Kidney (tissue), 13 donors: ENCODE measurements at regions not wholly inside any gene's neighbourhood (a gene's known extent, or its start where the extent isn't known, plus 50 kb on each side); places are given as distances from the start of the nearest gene placed in this dataset.

Source experiments
- DNase-seq, 5 donors: peaks; one replicate each; pipeline ENCODE4 v3.0.0-alpha.2; 2013 to 2020
- FAIRE-seq: peaks from 2 replicates; lab custom pipeline; 2012; peaks lifted over from hg19 to GRCh38; lab: Jason Lieb, UNC
- H3K27ac ChIP-seq, 2 donors: one replicate each; pipeline ENCODE4 v1.7.0; 2013; ENCODE audit warnings: low read depth in 2 of 2, low read length in 2 of 2, inconsistent platforms in 1 of 2
- H3K27me3 ChIP-seq: one replicate; pipeline ENCODE4 v1.7.1; 2013; ENCODE audit warnings: low read length, inconsistent platforms; ENCODE audit not compliant: control insufficient read depth, insufficient read depth
- H3K36me3 ChIP-seq, 3 donors: one replicate each; pipeline versions ENCODE4 v1.7.0 to v1.7.1; 2013; ENCODE audit warnings: low read length in 3 of 3, control low read depth in 1 of 3, inconsistent platforms in 1 of 3; ENCODE audit not compliant: insufficient read depth in 3 of 3, control insufficient read depth in 2 of 3
- H3K4me1 ChIP-seq, 3 donors: one replicate each; pipeline versions ENCODE4 v1.7.0 to v1.7.1; 2013; ENCODE audit warnings: low read length in 3 of 3, inconsistent platforms in 1 of 3, low read depth in 1 of 3; ENCODE audit not compliant: control insufficient read depth in 2 of 3, insufficient read depth in 2 of 3
- H3K4me3 ChIP-seq, 3 donors: one replicate each; pipeline versions ENCODE4 v1.7.0 to v1.8.1; 2013; ENCODE audit warnings: low read length in 3 of 3, control low read depth in 1 of 3, inconsistent platforms in 1 of 3
- H3K9ac ChIP-seq, 3 donors: one replicate each; pipeline versions ENCODE4 v1.7.0 to v1.7.1; 2013; ENCODE audit warnings: low read length in 3 of 3, control low read depth in 1 of 3, inconsistent platforms in 1 of 3
- H3K9me3 ChIP-seq, 3 donors: one replicate each; pipeline versions ENCODE4 v1.7.0 to v1.7.1; 2013; ENCODE audit warnings: low read length in 3 of 3, control low read depth in 1 of 3, inconsistent platforms in 1 of 3; ENCODE audit not compliant: control insufficient read depth in 2 of 3, insufficient read depth in 1 of 3
- CTCF ChIP-seq: IDR thresholded peaks from 3 replicates; pipeline ENCODE4 v1.5.1; 2012; ENCODE audit warnings: mild to moderate bottlenecking, moderate library complexity, borderline replicate concordance; ENCODE audit not compliant: insufficient read depth; ENCODE audit errors: extremely low read depth
- intact Hi-C: fragments of 100-400 bp; cut with DNase I; formaldehyde crosslinking; loops from one replicate; pipeline ENCODE4 v1.11.1; 2022
- donor health status: control.
- donor health status: control.
- donor health status: control.
- donor health status: control.
- donor health status: control.
- donor health status: DM: yes; HTN: yes; CAD: no.
- donor health status: Normal renal cell carcinoma (clear cell type).

DNA sequence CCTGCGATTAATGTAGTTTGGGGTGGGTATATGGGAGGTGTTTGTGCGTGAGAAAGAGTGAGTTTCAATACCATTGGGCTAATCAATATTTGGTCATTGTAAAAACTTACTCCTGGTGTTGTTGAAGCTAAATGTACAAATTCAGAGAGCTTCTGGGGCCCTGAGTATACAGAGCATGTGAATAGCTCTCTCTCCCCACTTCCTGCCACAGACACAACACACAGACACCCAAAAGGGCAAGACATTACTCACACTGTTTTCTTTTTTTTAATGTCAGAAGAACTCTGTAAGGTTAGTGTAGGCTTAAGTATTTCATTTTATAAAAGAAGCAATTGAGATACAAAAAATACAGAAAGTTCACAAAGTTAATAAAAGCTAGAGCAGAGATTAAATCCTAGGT lies 151.3 kb upstream of the KCNIP4 start:
- Histone ChIP-seq H3K4me3 (no peak overlapping the region), H3K4me1 (no peaks in the 10 kb centered on the region), H3K9ac (no peak overlapping the region), H3K36me3 (no peaks in the 10 kb centered on the region), H3K27me3 (no peaks in the 10 kb centered on the region), H3K27ac (no peak overlapping the region), H3K9me3 (no peaks in the 10 kb centered on the region)
- intact Hi-C loops = no loop called here
- FAIRE-seq (no peak), DNase-seq (no peak)
- TF ChIP-seq CTCF = no peak

DNA sequence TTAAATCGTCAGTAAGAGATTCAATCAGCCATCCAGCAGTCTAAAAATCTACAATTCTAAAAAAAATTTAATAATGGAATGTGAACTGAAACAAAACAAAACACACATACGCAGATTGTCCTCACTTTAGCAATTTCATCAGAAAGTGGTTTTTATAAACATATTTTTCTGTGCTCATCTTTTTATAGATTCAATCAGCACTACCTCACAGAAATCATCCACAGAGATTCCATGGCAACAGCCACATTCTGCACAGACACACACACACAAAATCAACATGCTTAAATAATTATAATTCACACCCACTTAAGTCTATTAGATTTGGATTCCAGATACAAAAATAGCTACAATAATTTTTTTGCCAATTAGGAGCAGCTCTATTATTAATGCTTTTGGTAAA lies 149.0 kb upstream of the KCNIP4 start:
- H3K9me3 ChIP-seq = no peaks in the 10 kb centered on the region
- no peak overlapping the region for H3K4me3 ChIP-seq
- no peak overlapping the region for H3K27ac ChIP-seq
- no peak overlapping the region for H3K9ac ChIP-seq
- no peaks in the 10 kb centered on the region for H3K4me1 ChIP-seq
- FAIRE-seq = no peak
- H3K36me3 ChIP-seq = no peaks in the 10 kb centered on the region
- DNase-seq = no peak
- TF ChIP-seq CTCF = no peak
- intact Hi-C loops = no loop called here
- no peaks in the 10 kb centered on the region for H3K27me3 ChIP-seq

DNA sequence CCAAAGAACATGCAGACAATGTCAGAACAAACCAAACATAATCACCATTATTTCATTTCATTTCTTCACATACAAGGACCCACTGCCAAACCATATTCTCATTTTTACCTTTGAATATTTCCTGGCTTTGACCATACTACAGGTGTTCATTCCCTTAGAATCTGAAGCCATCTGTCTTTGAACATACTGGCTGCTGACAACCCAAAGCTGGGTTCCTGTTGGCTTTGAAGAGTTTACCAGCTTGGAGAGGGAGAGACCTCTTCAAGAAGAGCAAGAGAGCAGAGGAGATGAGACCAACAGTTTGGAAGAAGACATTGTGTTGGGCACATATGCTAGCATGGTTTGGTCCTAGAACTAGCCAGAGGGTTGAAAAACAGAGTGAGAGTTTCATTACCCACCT lies 145.6 kb upstream of the KCNIP4 start:
- Histone ChIP-seq H3K36me3 (no peaks in the 10 kb centered on the region), H3K4me1 (no peaks in the 10 kb centered on the region), H3K4me3 (no peak overlapping the region), H3K27me3 (no peaks in the 10 kb centered on the region), H3K9ac (no peak overlapping the region), H3K9me3 (no peaks in the 10 kb centered on the region), H3K27ac (no peak overlapping the region)
- intact Hi-C loops = no loop called here
- no peak for FAIRE-seq
- no peak for TF ChIP-seq CTCF
- DNase-seq = no peak

GRCh38 chr4:22093126-22093525 lies 144.6 kb upstream of the KCNIP4 start:
- H3K4me3 ChIP-seq = no peak overlapping the region
- no peak overlapping the region for H3K9ac ChIP-seq
- no peaks in the 10 kb centered on the region for H3K9me3 ChIP-seq
- H3K27ac ChIP-seq = no peak overlapping the region
- TF ChIP-seq CTCF = no peak
- H3K36me3 ChIP-seq = no peaks in the 10 kb centered on the region
- no peaks in the 10 kb centered on the region for H3K4me1 ChIP-seq
- no peak for DNase-seq
- intact Hi-C loops = no loop called here
- H3K27me3 ChIP-seq = no peaks in the 10 kb centered on the region
- FAIRE-seq = no peak
